ENCODE measurements at regions not wholly inside any gene's neighbourhood (a gene's known extent, or its start where the extent isn't known, plus 50 kb on each side); places are given as distances from the start of the nearest gene placed in this dataset.

- Mint-ChIP-seq H3K27me3 (no peaks in the 10 kb centered on the region), H3K4me3 (no peak overlapping the region), H3K4me1 (peaks cover 31% of the 10 kb centered on the region), H3K9me3 (peaks cover 0 to 4% of the 10 kb centered on the region in 2 donors), H3K27ac (no peak overlapping the region)
- DNase-seq (no peak), ATAC-seq (no peak)
Observed at GRCh38 chr6:15025446-15025845, 220.4 kb upstream of the JARID2 start.

GRCh38 chr6:15026832-15027231 lies 219.0 kb upstream of the JARID2 start:
- peaks cover 7 to 10% of the 10 kb centered on the region in 2 donors for H3K9me3 Mint-ChIP-seq
- no peak overlapping the region for H3K4me3 Mint-ChIP-seq
- no peak for ATAC-seq
- H3K27me3 Mint-ChIP-seq, result no peaks in the 10 kb centered on the region
- H3K27ac Mint-ChIP-seq, result no peak overlapping the region
- DNase-seq, result no peak
- H3K4me1 Mint-ChIP-seq, result peaks cover 29% of the 10 kb centered on the region

GRCh38 chr6:15027472-15027871 lies 218.4 kb upstream of the JARID2 start:
- Mint-ChIP-seq H3K27ac (no peak overlapping the region), H3K4me3 (no peak overlapping the region), H3K27me3 (no peaks in the 10 kb centered on the region), H3K4me1 (peaks cover 30% of the 10 kb centered on the region), H3K9me3 (peaks cover 9 to 11% of the 10 kb centered on the region in 2 donors)
- DNase-seq (no peak), ATAC-seq (no peak)

- H3K27me3 Mint-ChIP-seq, result no peaks in the 10 kb centered on the region
- peaks cover 9 to 11% of the 10 kb centered on the region in 2 donors for H3K9me3 Mint-ChIP-seq
- H3K27ac Mint-ChIP-seq, result no peak overlapping the region
- peak; percentile 51 for ATAC-seq
- H3K4me1 Mint-ChIP-seq, result peaks cover 39% of the 10 kb centered on the region
- no peak for DNase-seq
- no peak overlapping the region for H3K4me3 Mint-ChIP-seq
Observed at GRCh38 chr6:15032015-15032414, 213.9 kb upstream of the JARID2 start.

- no peak for DNase-seq
- H3K9me3 Mint-ChIP-seq, result peaks cover 9 to 11% of the 10 kb centered on the region in 2 donors
- H3K27me3 Mint-ChIP-seq, result no peaks in the 10 kb centered on the region
- no peak overlapping the region for H3K4me3 Mint-ChIP-seq
- peaks cover 38% of the 10 kb centered on the region for H3K4me1 Mint-ChIP-seq
- no peak overlapping the region for H3K27ac Mint-ChIP-seq
- no peak for ATAC-seq
Observed at GRCh38 chr6:15033850-15034203, 212.0 kb upstream of the JARID2 start.

GRCh38 chr6:15036690-15037245 lies 209.1 kb upstream of the JARID2 start:
- ATAC-seq (no peak), DNase-seq (no peak)
- Mint-ChIP-seq H3K9me3 (peaks cover 2% of the 10 kb centered on the region in 2 donors), H3K27me3 (no peaks in the 10 kb centered on the region), H3K27ac (peak overlapping the region in 1 of 2 donors; percentile 82), H3K4me3 (no peak overlapping the region), H3K4me1 (peaks cover 28% of the 10 kb centered on the region)

GRCh38 chr6:15037253-15037652 lies 208.6 kb upstream of the JARID2 start:
- H3K4me3 Mint-ChIP-seq, result no peak overlapping the region
- H3K27ac Mint-ChIP-seq, result no peak overlapping the region
- H3K9me3 Mint-ChIP-seq, result no peaks in the 10 kb centered on the region
- H3K27me3 Mint-ChIP-seq, result no peaks in the 10 kb centered on the region
- no peak for DNase-seq
- H3K4me1 Mint-ChIP-seq, result peaks cover 24% of the 10 kb centered on the region
- ATAC-seq, result no peak

GRCh38 chr6:15038013-15038791 lies 207.7 kb upstream of the JARID2 start:
- DNase-seq (no peak), ATAC-seq (no peak)
- peaks cover 14% of the 10 kb centered on the region for H3K4me1 Mint-ChIP-seq
- H3K9me3 Mint-ChIP-seq, result no peaks in the 10 kb centered on the region
- no peaks in the 10 kb centered on the region for H3K27me3 Mint-ChIP-seq
- H3K4me3 Mint-ChIP-seq, result no peak overlapping the region
- H3K27ac Mint-ChIP-seq, result no peak overlapping the region

- Mint-ChIP-seq H3K27me3 (peaks cover 5% of the 10 kb centered on the region), H3K4me3 (no peak overlapping the region), H3K27ac (no peak overlapping the region), H3K9me3 (no peaks in the 10 kb centered on the region), H3K4me1 (peaks cover 5% of the 10 kb centered on the region)
- ATAC-seq (no peak), DNase-seq (no peak)
Observed at GRCh38 chr6:15039136-15039535, 206.7 kb upstream of the JARID2 start.

- DNase-seq (no peak), ATAC-seq (no peak)
- H3K27ac Mint-ChIP-seq, result no peak overlapping the region
- no peaks in the 10 kb centered on the region for H3K4me1 Mint-ChIP-seq
- no peak overlapping the region for H3K4me3 Mint-ChIP-seq
- H3K9me3 Mint-ChIP-seq, result no peaks in the 10 kb centered on the region
- peaks cover 12% of the 10 kb centered on the region for H3K27me3 Mint-ChIP-seq
Observed at GRCh38 chr6:15042938-15043337, 202.9 kb upstream of the JARID2 start.

- peaks cover 12% of the 10 kb centered on the region for H3K27me3 Mint-ChIP-seq
- H3K4me3 Mint-ChIP-seq, result no peak overlapping the region
- ATAC-seq (no peak), DNase-seq (no peak)
- no peaks in the 10 kb centered on the region for H3K4me1 Mint-ChIP-seq
- H3K9me3 Mint-ChIP-seq, result no peaks in the 10 kb centered on the region
- H3K27ac Mint-ChIP-seq, result no peak overlapping the region
Observed at GRCh38 chr6:15044146-15044882, 201.6 kb upstream of the JARID2 start.

GRCh38 chr6:15044948-15045347 lies 200.9 kb upstream of the JARID2 start:
- Mint-ChIP-seq H3K4me1 (no peaks in the 10 kb centered on the region), H3K27ac (no peak overlapping the region), H3K9me3 (no peaks in the 10 kb centered on the region), H3K4me3 (no peak overlapping the region), H3K27me3 (peaks cover 12% of the 10 kb centered on the region)
- no peak for ATAC-seq
- no peak for DNase-seq

GRCh38 chr6:15046751-15047150 lies 199.1 kb upstream of the JARID2 start:
- no peak overlapping the region for H3K27ac Mint-ChIP-seq
- no peaks in the 10 kb centered on the region for H3K9me3 Mint-ChIP-seq
- no peak for DNase-seq
- no peaks in the 10 kb centered on the region for H3K4me1 Mint-ChIP-seq
- no peak overlapping the region for H3K4me3 Mint-ChIP-seq
- H3K27me3 Mint-ChIP-seq, result peaks cover 12% of the 10 kb centered on the region
- ATAC-seq, result no peak

- Mint-ChIP-seq H3K27me3 (peaks cover 12% of the 10 kb centered on the region), H3K9me3 (no peaks in the 10 kb centered on the region), H3K27ac (peak overlapping the region in 1 of 2 donors; percentile 12), H3K4me3 (no peak overlapping the region), H3K4me1 (no peaks in the 10 kb centered on the region)
- no peak for ATAC-seq
- DNase-seq, result no peak
Observed at GRCh38 chr6:15048367-15048766, 197.5 kb upstream of the JARID2 start.

- Mint-ChIP-seq H3K27ac (peak overlapping the region in 1 of 2 donors; percentile 31), H3K27me3 (no peaks in the 10 kb centered on the region), H3K9me3 (no peaks in the 10 kb centered on the region), H3K4me1 (peaks cover 11% of the 10 kb centered on the region), H3K4me3 (no peak overlapping the region)
- DNase-seq (no peak), ATAC-seq (no peak)
Observed at GRCh38 chr6:15058200-15059061, 187.4 kb upstream of the JARID2 start.

Data from stimulated activated naive CD8-positive, alpha-beta T cell treated with anti-CD3 and anti-CD28 coated beads, Interleukin-15, amount 100 ng/mL, for 72 hours (primary cell).